ENCODE measurements at regions not wholly inside any gene's neighbourhood (a gene's known extent, or its start where the extent isn't known, plus 50 kb on each side); places are given as distances from the start of the nearest gene placed in this dataset.

GRCh38 chr10:4088354-4089066, 303.5 kb upstream of the KLF6 start:
- H3K36me3 ChIP-seq (ENCODE audit: control insufficient read depth in 2 of 3, insufficient read depth in 3 of 3, low read length in 3 of 3): no peaks in the 10 kb centered on the region
- intact Hi-C loops (cut with micrococcal nuclease): no loop called here
- peaks cover 0 to 2% (median 0%) of the 10 kb centered on the region in 5 donors for H3K27me3 Mint-ChIP-seq
- H3K4me1 ChIP-seq (ENCODE audit: control insufficient read depth in 2 of 2, insufficient read depth in 2 of 2, low read length in 2 of 2): no peaks in the 10 kb centered on the region
- peaks cover 0 to 8% (median 0%) of the 10 kb centered on the region in 5 donors for H3K36me3 Mint-ChIP-seq
- ChIA-PET POLR2A (no interaction called here), CTCF (no interaction called here)
- H3K9me3 Mint-ChIP-seq: peaks cover 0 to 9% (median 0%) of the 10 kb centered on the region in 11 donors
- no peak for ATAC-seq
- no peak for DNase-seq
- H3K9me3 ChIP-seq (ENCODE audit: control insufficient read depth in 2 of 3, low read length in 3 of 3): no peaks in the 10 kb centered on the region
- no peaks in the 10 kb centered on the region for H3K27me3 ChIP-seq (ENCODE audit: control insufficient read depth in 2 of 2, insufficient read depth in 2 of 2, low read length in 2 of 2)
- no peak overlapping the region for H3K4me3 ChIP-seq (ENCODE audit: low read length)
- no peak overlapping the region for H3K27ac ChIP-seq (ENCODE audit: low read depth, low read length)
- no peak overlapping the region for H3K27ac Mint-ChIP-seq
- H3K4me3 Mint-ChIP-seq: no peak overlapping the region
- peaks cover 0 to 2% (median 0%) of the 10 kb centered on the region in 7 donors for H3K4me1 Mint-ChIP-seq

GRCh38 chr10:4086131-4086898, 301.3 kb upstream of the KLF6 start:
- Histone ChIP-seq H3K27ac (ENCODE audit: low read depth, low read length) (no peak overlapping the region), H3K36me3 (ENCODE audit: control insufficient read depth in 2 of 3, insufficient read depth in 3 of 3, low read length in 3 of 3) (no peaks in the 10 kb centered on the region), H3K27me3 (ENCODE audit: control insufficient read depth in 2 of 2, insufficient read depth in 2 of 2, low read length in 2 of 2) (no peaks in the 10 kb centered on the region), H3K4me1 (ENCODE audit: control insufficient read depth in 2 of 2, insufficient read depth in 2 of 2, low read length in 2 of 2) (peaks cover 0 to 5% of the 10 kb centered on the region in 2 donors), H3K9me3 (ENCODE audit: control insufficient read depth in 2 of 3, low read length in 3 of 3) (no peaks in the 10 kb centered on the region), H3K4me3 (ENCODE audit: low read length) (no peak overlapping the region)
- Mint-ChIP-seq H3K9me3 (peaks cover 0 to 3% (median 0%) of the 10 kb centered on the region in 11 donors), H3K4me3 (no peak overlapping the region), H3K27ac (no peak overlapping the region), H3K36me3 (peaks cover 0 to 11% (median 0%) of the 10 kb centered on the region in 5 donors), H3K27me3 (no peaks in the 10 kb centered on the region), H3K4me1 (peaks cover 0 to 13% (median 5%) of the 10 kb centered on the region in 7 donors)
- no peak for DNase-seq
- ChIA-PET CTCF (no interaction called here), POLR2A (no interaction called here)
- ATAC-seq: no peak
- intact Hi-C loops (cut with micrococcal nuclease): no loop called here

GRCh38 chr10:4083509-4084003, 298.5 kb upstream of the KLF6 start:
- Mint-ChIP-seq H3K9me3 (peaks cover 0 to 6% (median 0%) of the 10 kb centered on the region in 11 donors), H3K4me3 (no peak overlapping the region), H3K27ac (peak overlapping the region in 4 of 9 donors; percentile 33 to 60 (median 42)), H3K36me3 (peaks cover 0 to 16% (median 0%) of the 10 kb centered on the region in 5 donors), H3K4me1 (peaks cover 18 to 35% (median 26%) of the 10 kb centered on the region in 7 donors), H3K27me3 (no peaks in the 10 kb centered on the region)
- Histone ChIP-seq H3K36me3 (ENCODE audit: control insufficient read depth in 2 of 3, insufficient read depth in 3 of 3, low read length in 3 of 3) (no peaks in the 10 kb centered on the region), H3K4me3 (ENCODE audit: low read length) (no peak overlapping the region), H3K27me3 (ENCODE audit: control insufficient read depth in 2 of 2, insufficient read depth in 2 of 2, low read length in 2 of 2) (no peaks in the 10 kb centered on the region), H3K4me1 (ENCODE audit: control insufficient read depth in 2 of 2, insufficient read depth in 2 of 2, low read length in 2 of 2) (peaks cover 15 to 29% of the 10 kb centered on the region in 2 donors), H3K9me3 (ENCODE audit: control insufficient read depth in 2 of 3, low read length in 3 of 3) (no peaks in the 10 kb centered on the region), H3K27ac (ENCODE audit: low read depth, low read length) (no peak overlapping the region)
- DNase-seq (no peak), ATAC-seq (no peak)
- ChIA-PET POLR2A (no interaction called here), CTCF (interaction anchor here (0.8 to 1.3 kb wide), 3 partner anchors 11 to 47 kb away, joined by 3 to 4 read pairs (median 3); no protein-coding TSS in a partner anchor)
- intact Hi-C loops (cut with micrococcal nuclease): loop anchor here in 1 of 2 donors (5.0 kb wide), 1 partner anchor 306 kb away; no protein-coding TSS in a partner anchor

- peaks cover 0 to 16% (median 0%) of the 10 kb centered on the region in 5 donors for H3K36me3 Mint-ChIP-seq
- ChIA-PET POLR2A (interaction anchor here (0.6 kb wide), 1 partner anchor 8 kb away, joined by 3 read pairs; no protein-coding TSS in a partner anchor), CTCF (interaction anchor here (0.8 to 1.0 kb wide), 2 partner anchors 48 to 75 kb away, joined by 3 to 4 read pairs; no protein-coding TSS in a partner anchor)
- peaks cover 0 to 4% (median 0%) of the 10 kb centered on the region in 11 donors for H3K9me3 Mint-ChIP-seq
- Histone ChIP-seq H3K27me3 (ENCODE audit: control insufficient read depth in 2 of 2, insufficient read depth in 2 of 2, low read length in 2 of 2) (no peaks in the 10 kb centered on the region), H3K4me1 (ENCODE audit: control insufficient read depth in 2 of 2, insufficient read depth in 2 of 2, low read length in 2 of 2) (peaks cover 15 to 35% of the 10 kb centered on the region in 2 donors), H3K4me3 (ENCODE audit: low read length) (no peak overlapping the region), H3K36me3 (ENCODE audit: control insufficient read depth in 2 of 3, insufficient read depth in 3 of 3, low read length in 3 of 3) (no peaks in the 10 kb centered on the region), H3K27ac (ENCODE audit: low read depth, low read length) (no peak overlapping the region), H3K9me3 (ENCODE audit: control insufficient read depth in 2 of 3, low read length in 3 of 3) (no peaks in the 10 kb centered on the region)
- DNase-seq: no peak
- no peak for ATAC-seq
- intact Hi-C loops (cut with micrococcal nuclease): loop anchor here in 1 of 2 donors (5.0 kb wide), 1 partner anchor 306 kb away; no protein-coding TSS in a partner anchor
- no peak overlapping the region for H3K4me3 Mint-ChIP-seq
- peaks cover 20 to 37% (median 26%) of the 10 kb centered on the region in 7 donors for H3K4me1 Mint-ChIP-seq
- H3K27ac Mint-ChIP-seq: peak overlapping the region in 6 of 9 donors; percentile 5 to 62 (median 31)
- no peaks in the 10 kb centered on the region for H3K27me3 Mint-ChIP-seq
These were observed 297.9 kb upstream of the KLF6 start for GRCh38 chr10:4082861-4083260.

- intact Hi-C loops (cut with micrococcal nuclease): loop anchor here in 1 of 2 donors (5.0 kb wide), 1 partner anchor 304 kb away; no protein-coding TSS in a partner anchor
- peaks cover 0 to 2% (median 0%) of the 10 kb centered on the region in 11 donors for H3K9me3 Mint-ChIP-seq
- CTCF ChIA-PET: interaction anchor here (1.0 kb wide), 1 partner anchor 76 kb away, joined by 3 read pairs; no protein-coding TSS in a partner anchor
- no peaks in the 10 kb centered on the region for H3K27me3 Mint-ChIP-seq
- Histone ChIP-seq H3K4me3 (ENCODE audit: low read length) (no peak overlapping the region), H3K27ac (ENCODE audit: low read depth, low read length) (no peak overlapping the region), H3K36me3 (ENCODE audit: control insufficient read depth in 2 of 3, insufficient read depth in 3 of 3, low read length in 3 of 3) (no peaks in the 10 kb centered on the region), H3K9me3 (ENCODE audit: control insufficient read depth in 2 of 3, low read length in 3 of 3) (no peaks in the 10 kb centered on the region), H3K27me3 (ENCODE audit: control insufficient read depth in 2 of 2, insufficient read depth in 2 of 2, low read length in 2 of 2) (no peaks in the 10 kb centered on the region), H3K4me1 (ENCODE audit: control insufficient read depth in 2 of 2, insufficient read depth in 2 of 2, low read length in 2 of 2) (peaks cover 15 to 39% of the 10 kb centered on the region in 2 donors)
- H3K4me3 Mint-ChIP-seq: peak overlapping the region in 2 of 10 donors; percentile 1 to 3
- POLR2A ChIA-PET: no interaction called here
- peak overlapping the region in 7 of 9 donors; percentile 14 to 75 (median 52) for H3K27ac Mint-ChIP-seq
- peaks cover 0 to 15% (median 0%) of the 10 kb centered on the region in 5 donors for H3K36me3 Mint-ChIP-seq
- ATAC-seq (no peak), DNase-seq (no peak)
- peaks cover 21 to 47% (median 29%) of the 10 kb centered on the region in 7 donors for H3K4me1 Mint-ChIP-seq
These were observed 296.7 kb upstream of the KLF6 start for GRCh38 chr10:4081685-4082111.

DNA sequence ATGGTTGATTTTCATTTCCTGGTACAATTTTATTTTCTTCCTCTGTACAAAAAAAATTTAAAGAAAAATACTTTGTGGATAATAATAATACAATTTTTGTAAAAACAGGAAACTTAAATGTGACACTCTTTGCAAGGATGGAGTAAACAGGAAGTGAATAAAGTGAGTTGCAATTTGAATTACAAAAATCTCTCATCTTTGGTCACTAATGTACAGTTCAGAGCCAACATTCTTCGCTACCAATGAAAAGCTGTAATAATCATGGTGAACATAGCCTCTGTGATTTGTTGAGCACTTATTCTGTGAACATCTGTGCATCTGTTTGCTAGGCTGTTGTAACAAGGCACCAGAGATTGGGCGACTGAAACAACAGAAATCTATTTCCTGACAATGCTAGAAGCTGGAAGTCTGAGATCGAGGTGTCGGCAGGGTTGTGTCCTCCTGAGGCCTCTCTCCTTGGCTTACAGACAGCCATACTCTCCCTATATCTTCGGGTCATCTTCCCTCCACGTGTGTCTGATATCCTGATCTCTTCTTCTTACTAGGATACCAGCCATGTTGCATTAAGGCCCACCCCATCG, 295.3 kb upstream of the KLF6 start:
- Mint-ChIP-seq H3K4me1 (peaks cover 27 to 58% (median 31%) of the 10 kb centered on the region in 7 donors), H3K9me3 (peaks cover 0 to 2% (median 0%) of the 10 kb centered on the region in 11 donors), H3K27ac (peak overlapping the region; percentile 61 to 90 (median 75)), H3K4me3 (peak overlapping the region in 8 of 10 donors; percentile 2 to 60 (median 52)), H3K36me3 (peaks cover 0 to 18% (median 0%) of the 10 kb centered on the region in 5 donors), H3K27me3 (no peaks in the 10 kb centered on the region)
- no peak overlapping the region for H3K4me3 ChIP-seq (ENCODE audit: low read length)
- no peaks in the 10 kb centered on the region for H3K36me3 ChIP-seq (ENCODE audit: control insufficient read depth in 2 of 3, insufficient read depth in 3 of 3, low read length in 3 of 3)
- ChIA-PET CTCF (interaction anchor here (0.6 to 0.8 kb wide), 2 partner anchors 29 to 121 kb away, joined by 3 to 4 read pairs; no protein-coding TSS in a partner anchor), POLR2A (interaction anchor here (1.1 kb wide), 1 partner anchor 295 kb away, joined by 3 read pairs; no protein-coding TSS in a partner anchor)
- H3K9me3 ChIP-seq (ENCODE audit: control insufficient read depth in 2 of 3, low read length in 3 of 3): no peaks in the 10 kb centered on the region
- H3K27ac ChIP-seq (ENCODE audit: low read depth, low read length): no peak overlapping the region
- DNase-seq (no peak), ATAC-seq (no peak)
- peaks cover 16 to 45% of the 10 kb centered on the region in 2 donors for H3K4me1 ChIP-seq (ENCODE audit: control insufficient read depth in 2 of 2, insufficient read depth in 2 of 2, low read length in 2 of 2)
- no peaks in the 10 kb centered on the region for H3K27me3 ChIP-seq (ENCODE audit: control insufficient read depth in 2 of 2, insufficient read depth in 2 of 2, low read length in 2 of 2)
- intact Hi-C loops (cut with micrococcal nuclease): loop anchor here (1.0 to 5.0 kb wide), 2 partner anchors 51 to 303 kb away; no protein-coding TSS in a partner anchor

Data from naive thymus-derived CD4-positive, alpha-beta T cell (primary cell).